Colonic mucosa (tissue), 4 donors: ENCODE measurements at regions not wholly inside any gene's neighbourhood (a gene's known extent, or its start where the extent isn't known, plus 50 kb on each side); places are given as distances from the start of the nearest gene placed in this dataset.

Source experiments
- DNase-seq: peaks from one replicate; pipeline ENCODE4 v3.0.0-alpha.2; 2020
- H3K27ac ChIP-seq: fragments of 200-600 bp; one replicate; pipeline ENCODE4 v1.8.0; 2021
- H3K27me3 ChIP-seq: fragments of 200-600 bp; one replicate; pipeline ENCODE4 v1.8.0; 2021
- H3K36me3 ChIP-seq: fragments of 200-600 bp; one replicate; pipeline ENCODE4 v1.8.0; 2021
- H3K4me1 ChIP-seq: fragments of 200-600 bp; one replicate; pipeline ENCODE4 v1.8.0; 2021; ENCODE audit warnings: mild to moderate bottlenecking
- H3K4me3 ChIP-seq: fragments of 200-600 bp; one replicate; pipeline ENCODE4 v1.8.0; 2021
- H3K9ac ChIP-seq, 2 donors: one replicate each; pipeline ENCODE4 v1.7.0; 2013; ENCODE audit warnings: control low read depth in 2 of 2, low read depth in 2 of 2, low read length in 2 of 2
- H3K9me3 ChIP-seq: fragments of 200-600 bp; one replicate; pipeline ENCODE4 v1.8.0; 2021
- intact Hi-C: fragments of 100-400 bp; cut with DNase I; formaldehyde crosslinking; loops from one replicate; pipeline ENCODE4 v1.14.1; 2022
- TF ChIP-seq, protein P1 (sequence below): fragments of 200-600 bp; IDR thresholded peaks from one replicate; pipeline ENCODE4 v1.8.0; 2022; ENCODE audit warnings: antibody characterized with exemption, mild to moderate bottlenecking
- donor health status: healthy.
- donor health status: DM: no; HTN: no; CAD: no.
- donor health status: DM: no; HTN: no; CAD: no.

DNA sequence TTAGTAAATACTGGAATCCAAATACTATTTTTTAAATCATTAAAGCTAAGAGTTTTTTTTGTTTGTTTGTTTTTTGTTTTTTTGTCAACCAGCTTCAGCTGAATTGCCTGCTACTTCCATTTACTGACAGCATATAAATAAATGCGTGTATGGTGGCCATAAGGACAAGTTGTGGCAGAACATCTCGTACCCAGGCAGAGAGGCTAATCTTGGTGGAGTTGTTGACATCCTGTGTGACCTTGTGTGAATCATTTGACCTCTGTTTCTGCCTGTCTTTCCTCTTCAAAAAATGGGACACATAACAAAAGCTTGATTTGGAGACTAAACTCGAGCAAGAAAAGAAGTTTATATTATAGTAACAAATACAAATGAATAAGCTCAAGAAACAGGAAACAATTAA is 734.2 kb downstream of the MCTP2 start:
- intact Hi-C loops, result no loop called here
- H3K4me3 ChIP-seq, result no peak overlapping the region
- no peaks in the 10 kb centered on the region for H3K27me3 ChIP-seq
- no peak for DNase-seq
- H3K9ac ChIP-seq, result no peak overlapping the region
- no peak overlapping the region for H3K27ac ChIP-seq
- H3K9me3 ChIP-seq, result no peaks in the 10 kb centered on the region
- H3K4me1 ChIP-seq, result no peaks in the 10 kb centered on the region
- H3K36me3 ChIP-seq, result no peaks in the 10 kb centered on the region
- TF ChIP-seq, protein P1, sequence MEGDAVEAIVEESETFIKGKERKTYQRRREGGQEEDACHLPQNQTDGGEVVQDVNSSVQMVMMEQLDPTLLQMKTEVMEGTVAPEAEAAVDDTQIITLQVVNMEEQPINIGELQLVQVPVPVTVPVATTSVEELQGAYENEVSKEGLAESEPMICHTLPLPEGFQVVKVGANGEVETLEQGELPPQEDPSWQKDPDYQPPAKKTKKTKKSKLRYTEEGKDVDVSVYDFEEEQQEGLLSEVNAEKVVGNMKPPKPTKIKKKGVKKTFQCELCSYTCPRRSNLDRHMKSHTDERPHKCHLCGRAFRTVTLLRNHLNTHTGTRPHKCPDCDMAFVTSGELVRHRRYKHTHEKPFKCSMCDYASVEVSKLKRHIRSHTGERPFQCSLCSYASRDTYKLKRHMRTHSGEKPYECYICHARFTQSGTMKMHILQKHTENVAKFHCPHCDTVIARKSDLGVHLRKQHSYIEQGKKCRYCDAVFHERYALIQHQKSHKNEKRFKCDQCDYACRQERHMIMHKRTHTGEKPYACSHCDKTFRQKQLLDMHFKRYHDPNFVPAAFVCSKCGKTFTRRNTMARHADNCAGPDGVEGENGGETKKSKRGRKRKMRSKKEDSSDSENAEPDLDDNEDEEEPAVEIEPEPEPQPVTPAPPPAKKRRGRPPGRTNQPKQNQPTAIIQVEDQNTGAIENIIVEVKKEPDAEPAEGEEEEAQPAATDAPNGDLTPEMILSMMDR, result no peak

DNA sequence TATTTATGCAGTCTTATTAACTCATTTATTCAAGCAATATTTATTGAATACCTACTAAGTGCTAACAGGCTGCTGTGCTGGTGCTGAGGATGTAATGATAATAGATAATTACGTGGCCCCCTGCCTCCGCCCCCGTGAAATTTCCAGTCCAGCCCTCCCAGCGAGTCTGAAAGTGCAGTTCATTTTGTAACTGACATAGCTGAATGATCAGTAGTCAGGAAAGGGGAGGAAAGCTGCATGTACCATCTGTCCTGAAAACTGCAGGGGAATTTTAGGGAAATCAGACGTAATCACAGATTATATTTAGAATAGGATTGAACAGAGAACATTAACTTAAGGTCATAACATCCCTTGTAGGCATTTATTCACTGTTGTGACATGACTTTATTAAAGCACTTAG is 736.8 kb downstream of the MCTP2 start:
- intact Hi-C loops, result no loop called here
- Histone ChIP-seq H3K4me1 (no peaks in the 10 kb centered on the region), H3K27me3 (no peaks in the 10 kb centered on the region), H3K9ac (no peak overlapping the region), H3K27ac (no peak overlapping the region), H3K4me3 (no peak overlapping the region), H3K36me3 (no peaks in the 10 kb centered on the region), H3K9me3 (no peaks in the 10 kb centered on the region)
- no peak for DNase-seq
- TF ChIP-seq, protein P1, result no peak

DNA sequence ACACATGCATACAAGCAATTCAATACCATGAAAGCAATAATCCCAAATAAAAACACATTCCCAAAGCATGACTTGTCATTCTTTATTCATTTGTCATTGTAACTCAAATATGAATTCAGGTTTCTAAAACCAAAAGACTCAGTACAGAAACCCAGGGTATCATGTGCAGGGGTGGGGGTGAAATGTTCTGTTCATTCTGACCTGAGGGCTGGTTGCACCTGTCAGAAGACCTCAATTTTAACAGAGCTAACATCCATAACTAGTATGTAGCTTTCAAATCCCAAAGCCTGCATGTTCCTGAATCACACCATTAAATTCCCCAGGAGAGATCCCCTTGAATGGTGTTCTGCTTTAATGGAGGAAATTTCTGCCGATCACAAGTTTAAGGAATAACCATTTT is 738.7 kb downstream of the MCTP2 start:
- intact Hi-C loops, result no loop called here
- Histone ChIP-seq H3K36me3 (no peaks in the 10 kb centered on the region), H3K9me3 (no peaks in the 10 kb centered on the region), H3K27ac (no peak overlapping the region), H3K27me3 (no peaks in the 10 kb centered on the region), H3K9ac (no peak overlapping the region), H3K4me3 (no peak overlapping the region), H3K4me1 (no peaks in the 10 kb centered on the region)
- DNase-seq, result no peak
- TF ChIP-seq, protein P1, result no peak

DNA sequence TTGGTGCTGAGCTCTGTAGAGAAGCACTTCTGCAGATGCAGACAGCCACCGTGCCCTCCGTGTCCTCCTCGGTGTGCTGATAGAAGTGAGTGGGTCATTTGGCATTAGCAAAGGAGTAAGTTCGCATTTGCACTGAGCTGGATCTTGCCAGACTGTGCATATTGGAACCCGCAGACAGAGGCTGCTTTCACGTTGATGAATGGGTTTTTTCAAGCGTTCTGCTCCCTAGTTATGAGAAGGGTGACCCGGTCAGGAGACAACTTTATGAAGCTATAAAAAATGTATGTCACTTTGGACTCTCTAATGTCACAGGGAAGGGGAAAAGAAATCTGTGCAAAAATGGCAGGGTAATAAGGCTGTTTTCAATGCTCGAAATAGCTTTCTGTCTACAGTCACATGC is 739.4 kb downstream of the MCTP2 start:
- Histone ChIP-seq H3K9ac (no peak overlapping the region), H3K9me3 (no peaks in the 10 kb centered on the region), H3K4me3 (no peak overlapping the region), H3K4me1 (no peaks in the 10 kb centered on the region), H3K27ac (no peak overlapping the region), H3K27me3 (no peaks in the 10 kb centered on the region), H3K36me3 (no peaks in the 10 kb centered on the region)
- TF ChIP-seq, protein P1, result no peak
- intact Hi-C loops, result no loop called here
- no peak for DNase-seq

DNA sequence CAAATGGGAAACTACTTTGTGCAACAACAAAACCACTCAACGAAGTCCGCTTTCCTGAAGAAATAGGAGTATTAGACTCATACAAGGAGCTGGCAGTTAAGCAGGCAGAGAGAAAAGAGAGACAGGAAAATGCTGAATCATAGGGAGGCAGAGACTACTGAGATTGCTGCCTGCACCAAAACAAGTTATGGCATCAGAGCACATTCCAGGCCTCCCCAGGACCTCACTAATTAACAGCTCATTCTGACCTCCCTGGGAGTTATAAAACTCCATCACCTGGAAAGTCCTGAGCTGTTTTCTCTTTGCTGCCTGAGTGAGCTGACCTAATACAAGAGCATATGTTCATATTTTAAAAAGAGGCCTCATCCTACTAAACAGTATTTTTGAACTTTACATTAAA is 741.0 kb downstream of the MCTP2 start:
- TF ChIP-seq, protein P1, result no peak
- Histone ChIP-seq H3K4me1 (no peaks in the 10 kb centered on the region), H3K9ac (no peak overlapping the region), H3K36me3 (no peaks in the 10 kb centered on the region), H3K27me3 (no peaks in the 10 kb centered on the region), H3K27ac (no peak overlapping the region), H3K4me3 (no peak overlapping the region), H3K9me3 (no peaks in the 10 kb centered on the region)
- DNase-seq, result no peak
- intact Hi-C loops, result no loop called here

DNA sequence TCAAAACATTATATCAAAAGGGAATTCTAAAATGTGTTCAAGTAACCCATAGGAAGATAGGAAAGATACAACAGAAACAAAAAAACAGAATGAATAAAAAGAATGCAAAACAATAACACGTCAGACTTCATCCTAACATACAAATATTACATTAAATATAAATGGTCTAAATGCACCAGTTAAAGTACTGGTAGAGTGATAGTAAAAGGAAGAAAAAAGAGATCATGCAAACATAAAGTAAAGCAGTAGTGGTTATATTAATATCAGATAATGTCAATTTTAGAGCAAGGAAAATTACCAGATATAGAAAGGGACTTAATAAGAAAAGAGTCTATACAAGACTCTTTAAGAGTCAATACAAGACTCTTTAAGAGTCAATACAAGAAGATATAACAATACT is 755.7 kb downstream of the MCTP2 start:
- TF ChIP-seq, protein P1, result no peak
- Histone ChIP-seq H3K4me3 (no peak overlapping the region), H3K9me3 (peaks cover 3% of the 10 kb centered on the region), H3K36me3 (no peaks in the 10 kb centered on the region), H3K27ac (no peak overlapping the region), H3K27me3 (no peaks in the 10 kb centered on the region), H3K4me1 (no peaks in the 10 kb centered on the region), H3K9ac (no peak overlapping the region)
- intact Hi-C loops, result no loop called here
- no peak for DNase-seq
